MM.1S (cell line): ENCODE measurements at regions not wholly inside any gene's neighbourhood (a gene's known extent, or its start where the extent isn't known, plus 50 kb on each side); places are given as distances from the start of the nearest gene placed in this dataset.

Source experiments
- EZH2 ChIP-seq: fragments of 300-600 bp; sonication (generic); optimal IDR thresholded peaks from 2 replicates; pipeline ENCODE3; 2017; ENCODE audit warnings: low read depth, mild to moderate bottlenecking, antibody characterized with exemption, low read length, mixed read lengths
- EZH2phosphoT487 ChIP-seq: fragments of 300-600 bp; sonication (generic); IDR thresholded peaks from 2 replicates; pipeline ENCODE4 v1.6.1; 2018; ENCODE audit warnings: antibody characterized with exemption, low read length
- TF ChIP-seq, protein P1 (sequence below): fragments of 300-600 bp; sonication (generic); IDR thresholded peaks from 2 replicates; pipeline ENCODE4 v1.5.1; 2016; ENCODE audit warnings: antibody characterized with exemption, low read length, mixed read lengths

DNA sequence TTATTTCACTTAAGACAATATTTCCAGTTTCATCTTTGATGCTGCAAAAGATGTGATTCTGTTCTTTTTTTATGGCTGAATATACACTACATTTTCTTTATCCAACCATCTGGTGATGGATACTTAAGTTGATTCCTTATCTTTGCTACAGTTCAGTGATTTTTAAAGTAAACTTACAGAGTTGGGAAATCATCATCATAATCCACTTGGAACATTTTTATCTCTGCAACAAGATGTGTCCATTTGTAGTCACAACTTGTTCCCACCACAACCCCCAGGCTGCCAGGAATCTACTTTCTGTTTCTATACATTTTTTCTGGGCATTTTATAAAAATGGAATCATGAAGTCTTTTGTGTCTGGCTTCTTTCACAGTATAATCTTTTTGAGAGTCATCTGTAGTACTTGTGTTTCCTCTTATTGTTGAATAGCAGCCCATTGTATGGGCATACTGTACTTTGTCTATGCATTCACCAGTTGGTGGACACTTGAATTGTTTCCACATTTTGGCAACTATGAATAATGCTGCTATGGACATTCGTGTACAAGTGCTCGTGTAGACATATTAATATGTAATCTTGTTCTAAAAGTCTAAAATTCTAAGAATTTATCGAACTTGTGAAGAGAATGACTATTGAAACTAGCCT, 212.5 kb upstream of the DDHD1 start:
- TF ChIP-seq, protein P1, sequence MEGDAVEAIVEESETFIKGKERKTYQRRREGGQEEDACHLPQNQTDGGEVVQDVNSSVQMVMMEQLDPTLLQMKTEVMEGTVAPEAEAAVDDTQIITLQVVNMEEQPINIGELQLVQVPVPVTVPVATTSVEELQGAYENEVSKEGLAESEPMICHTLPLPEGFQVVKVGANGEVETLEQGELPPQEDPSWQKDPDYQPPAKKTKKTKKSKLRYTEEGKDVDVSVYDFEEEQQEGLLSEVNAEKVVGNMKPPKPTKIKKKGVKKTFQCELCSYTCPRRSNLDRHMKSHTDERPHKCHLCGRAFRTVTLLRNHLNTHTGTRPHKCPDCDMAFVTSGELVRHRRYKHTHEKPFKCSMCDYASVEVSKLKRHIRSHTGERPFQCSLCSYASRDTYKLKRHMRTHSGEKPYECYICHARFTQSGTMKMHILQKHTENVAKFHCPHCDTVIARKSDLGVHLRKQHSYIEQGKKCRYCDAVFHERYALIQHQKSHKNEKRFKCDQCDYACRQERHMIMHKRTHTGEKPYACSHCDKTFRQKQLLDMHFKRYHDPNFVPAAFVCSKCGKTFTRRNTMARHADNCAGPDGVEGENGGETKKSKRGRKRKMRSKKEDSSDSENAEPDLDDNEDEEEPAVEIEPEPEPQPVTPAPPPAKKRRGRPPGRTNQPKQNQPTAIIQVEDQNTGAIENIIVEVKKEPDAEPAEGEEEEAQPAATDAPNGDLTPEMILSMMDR = no peak
- TF ChIP-seq EZH2 (no peak), EZH2phosphoT487 (no peak)
